ENCODE measurements at regions not wholly inside any gene's neighbourhood (a gene's known extent, or its start where the extent isn't known, plus 50 kb on each side); places are given as distances from the start of the nearest gene placed in this dataset.

- no peaks in the 10 kb centered on the region for H3K27me3 Mint-ChIP-seq
- H3K36me3 Mint-ChIP-seq (ENCODE audit: insufficient read depth) = no peaks in the 10 kb centered on the region
- no peak for DNase-seq (ENCODE audit: low spot score, unreplicated experiment)
- no peak overlapping the region for H3K27ac Mint-ChIP-seq
- H3K4me3 Mint-ChIP-seq (ENCODE audit: low read depth) = no peak overlapping the region
- no peak for TF ChIP-seq CTCF (IDR thresholded peaks at IDR 0.05; ENCODE audit: unreplicated experiment)
- peaks cover 5% of the 10 kb centered on the region for H3K9me3 Mint-ChIP-seq (ENCODE audit: low read depth)
- no peaks in the 10 kb centered on the region for H3K4me1 Mint-ChIP-seq (ENCODE audit: low read depth)
Measured at GRCh38 chr5:21125238-21125983, 1137.4 kb upstream of the CDH18 start.

GRCh38 chr5:21121213-21121612, 1133.2 kb upstream of the CDH18 start:
- H3K4me1 Mint-ChIP-seq (ENCODE audit: low read depth) = no peaks in the 10 kb centered on the region
- H3K9me3 Mint-ChIP-seq (ENCODE audit: low read depth) = peaks cover 10% of the 10 kb centered on the region
- no peak for DNase-seq (ENCODE audit: low spot score, unreplicated experiment)
- H3K27ac Mint-ChIP-seq = no peak overlapping the region
- no peak overlapping the region for H3K4me3 Mint-ChIP-seq (ENCODE audit: low read depth)
- no peaks in the 10 kb centered on the region for H3K27me3 Mint-ChIP-seq
- TF ChIP-seq CTCF (IDR thresholded peaks at IDR 0.05; ENCODE audit: unreplicated experiment) = no peak
- no peaks in the 10 kb centered on the region for H3K36me3 Mint-ChIP-seq (ENCODE audit: insufficient read depth)

- H3K4me3 Mint-ChIP-seq (ENCODE audit: low read depth) = no peak overlapping the region
- H3K27me3 Mint-ChIP-seq = no peaks in the 10 kb centered on the region
- no peak for TF ChIP-seq CTCF (IDR thresholded peaks at IDR 0.05; ENCODE audit: unreplicated experiment)
- no peak overlapping the region for H3K27ac Mint-ChIP-seq
- no peaks in the 10 kb centered on the region for H3K4me1 Mint-ChIP-seq (ENCODE audit: low read depth)
- no peak for DNase-seq (ENCODE audit: low spot score, unreplicated experiment)
- no peaks in the 10 kb centered on the region for H3K36me3 Mint-ChIP-seq (ENCODE audit: insufficient read depth)
- H3K9me3 Mint-ChIP-seq (ENCODE audit: low read depth) = peaks cover 2% of the 10 kb centered on the region
Measured at GRCh38 chr5:21097661-21098060, 1109.7 kb upstream of the CDH18 start.

- Mint-ChIP-seq H3K36me3 (ENCODE audit: insufficient read depth) (no peaks in the 10 kb centered on the region), H3K9me3 (ENCODE audit: low read depth) (no peaks in the 10 kb centered on the region), H3K27me3 (no peaks in the 10 kb centered on the region)
Measured at GRCh38 chr5:21094619-21095018, 1106.6 kb upstream of the CDH18 start.

GRCh38 chr5:21087766-21088165, 1099.8 kb upstream of the CDH18 start:
- no peak for TF ChIP-seq CTCF (IDR thresholded peaks at IDR 0.05; ENCODE audit: unreplicated experiment)
- Mint-ChIP-seq H3K27me3 (no peaks in the 10 kb centered on the region), H3K4me3 (ENCODE audit: low read depth) (no peak overlapping the region), H3K36me3 (ENCODE audit: insufficient read depth) (no peaks in the 10 kb centered on the region), H3K9me3 (ENCODE audit: low read depth) (peaks cover 23% of the 10 kb centered on the region), H3K4me1 (ENCODE audit: low read depth) (no peaks in the 10 kb centered on the region), H3K27ac (no peak overlapping the region)
- no peak for DNase-seq (ENCODE audit: low spot score, unreplicated experiment)

More at GRCh38 chr5:21094619-21095018, 1106.6 kb upstream of the CDH18 start:
- Mint-ChIP-seq H3K4me3 (ENCODE audit: low read depth) (no peak overlapping the region), H3K27ac (no peak overlapping the region), H3K4me1 (ENCODE audit: low read depth) (no peaks in the 10 kb centered on the region)
- TF ChIP-seq CTCF (IDR thresholded peaks at IDR 0.05; ENCODE audit: unreplicated experiment) = no peak
- DNase-seq (ENCODE audit: low spot score, unreplicated experiment) = no peak

Data from progenitor cell of endocrine pancreas (in vitro differentiated cells).